HCT116 (cell line): ENCODE measurements at regions not wholly inside any gene's neighbourhood (a gene's known extent, or its start where the extent isn't known, plus 50 kb on each side); places are given as distances from the start of the nearest gene placed in this dataset.

Experiments
- ATAC-seq: fragments of 200-7000 bp; cut with Tn5 transposase; 2 replicates; pipeline ENCODE4 v1.9.1; 2020; ENCODE audit warnings: mild to moderate bottlenecking, moderate library complexity
- BruUV-seq: library from RNA; stranded (reverse); fragments of 400-500 nt; replicated peaks from 2 replicates; lab custom pipeline; 2021; lab: Mats Ljungman, UMichigan
- CTCF ChIA-PET: fragments of 300-600 bp; sonication (Branson Sonifier 250); formaldehyde crosslinking; loops from one replicate; lab custom pipeline; 2021; ENCODE audit warnings: antibody characterized with exemption; lab: Charles Lee
- POLR2A ChIA-PET: fragments of 300-600, 350-600 bp; sonication (Branson Sonifier 250); formaldehyde crosslinking; loops from one replicate; lab custom pipeline; 2021; ENCODE audit warnings: antibody characterized with exemption; lab: Charles Lee
- RAD21 ChIA-PET, 2 experiments: fragments of 300-600 bp; sonication (Branson Sonifier 250); formaldehyde crosslinking; loops; one replicate each; lab custom pipeline; 2023; ENCODE audit warnings: low total read pairs in 2 of 2; ENCODE audit not compliant: uncharacterized antibody in 2 of 2, unreplicated experiment in 2 of 2, low non-redundant PET in 1 of 2; lab: Charles Lee
- DNase-seq: peaks from one replicate; pipeline ENCODE4 v3.0.0-alpha.2; 2010; ENCODE audit warnings: low read depth, low spot score
- H2AFZ ChIP-seq: fragments of 200-600 bp; shearing (Covaris generic), sonication (generic); 2 replicates; pipeline ENCODE4 v1.6.1; 2017; ENCODE audit warnings: low read depth, mixed run types, mixed read lengths, antibody characterized with exemption, low read length; ENCODE audit not compliant: poor library complexity, severe bottlenecking
- H3K27ac ChIP-seq: 2 replicates; pipeline ENCODE4 v1.5.1; 2012; ENCODE audit warnings: low read depth, low read length
- H3K27me3 ChIP-seq: fragments of 200-600 bp; sonication (generic); 2 replicates; pipeline ENCODE4 v1.6.1; 2016; ENCODE audit warnings: mixed run types, low read length, mixed read lengths; ENCODE audit not compliant: insufficient read depth
- H3K36me3 ChIP-seq, 2 experiments: fragments of 200-500 bp in 1 of 2; fragments of 200-600 bp in 1 of 2; sonication (Bioruptor generic) in 1 of 2; sonication (generic) in 1 of 2; 2 replicates each; pipeline versions ENCODE4 v1.5.1 to v1.6.1; 2014 to 2016; ENCODE audit warnings: low read length in 2 of 2, inconsistent platforms in 1 of 2, mixed read lengths in 1 of 2, mixed run types in 1 of 2; ENCODE audit not compliant: insufficient read depth in 2 of 2, control insufficient read depth in 1 of 2
- H3K4me1 ChIP-seq, 2 experiments: fragments of 200-600 bp in 1 of 2; sonication (generic) in 1 of 2; 2 replicates each; pipeline versions ENCODE4 v1.5.1 to v1.6.1; 2012 to 2017; ENCODE audit warnings: low read length in 2 of 2, inconsistent platforms in 1 of 2, mild to moderate bottlenecking in 1 of 2, mixed read lengths in 1 of 2, mixed run types in 1 of 2, moderate library complexity in 1 of 2; ENCODE audit not compliant: insufficient read depth in 2 of 2, control insufficient read depth in 1 of 2
- H3K4me2 ChIP-seq: fragments of 200-600 bp; sonication (generic); 2 replicates; pipeline ENCODE4 v1.6.1; 2017; ENCODE audit warnings: mixed run types, low read length, mixed read lengths
- H3K4me3 ChIP-seq, 2 experiments: fragments of 200-600 bp in 1 of 2; sonication (generic) in 1 of 2; replicated peaks in 1 of 2; 2 replicates each; pipeline ENCODE4 v1.5.1; 2011 to 2016; ENCODE audit warnings: low read length in 2 of 2, control low read depth in 1 of 2, low read depth in 1 of 2, mild to moderate bottlenecking in 1 of 2, mixed read lengths in 1 of 2, mixed run types in 1 of 2
- H3K79me2 ChIP-seq: fragments of 200-600 bp; sonication (generic); 2 replicates; pipeline ENCODE4 v1.6.1; 2017; ENCODE audit warnings: mild to moderate bottlenecking, mixed run types, low read length, moderate library complexity, mixed read lengths; ENCODE audit not compliant: insufficient read depth
- H3K9ac ChIP-seq: fragments of 200-600 bp; sonication (generic); 2 replicates; pipeline ENCODE4 v1.6.1; 2016; ENCODE audit warnings: low read length, mixed read lengths
- H3K9me2 ChIP-seq: fragments of 200-600 bp; sonication (generic), shearing (Covaris generic); 2 replicates; pipeline ENCODE4 v1.6.1; 2017; ENCODE audit warnings: mixed run types, mild to moderate bottlenecking, moderate library complexity; ENCODE audit not compliant: insufficient read depth
- H3K9me3 ChIP-seq, 2 experiments: fragments of 200-500 bp in 1 of 2; fragments of 200-600 bp in 1 of 2; sonication (Bioruptor generic) in 1 of 2; sonication (generic) in 1 of 2; 2 replicates each; pipeline ENCODE4 v1.6.1; 2014 to 2017; ENCODE audit warnings: low read length in 2 of 2, mixed read lengths in 2 of 2, inconsistent platforms in 1 of 2, low read depth in 1 of 2, mild to moderate bottlenecking in 1 of 2, mixed run types in 1 of 2, moderate library complexity in 1 of 2; ENCODE audit not compliant: control insufficient read depth in 1 of 2, insufficient read depth in 1 of 2
- H4K20me1 ChIP-seq: fragments of 200-600 bp; sonication (generic), shearing (Covaris generic); 2 replicates; pipeline ENCODE4 v1.6.1; 2017; ENCODE audit warnings: mixed run types, mild to moderate bottlenecking, moderate library complexity; ENCODE audit not compliant: insufficient read depth
- CBX3 ChIP-seq: IDR thresholded peaks from 2 replicates; pipeline ENCODE4 v1.6.1; 2012; ENCODE audit warnings: low read depth
- CEBPB ChIP-seq: IDR thresholded peaks from 2 replicates; pipeline ENCODE4 v1.6.1; 2012; ENCODE audit warnings: low read depth
- EGR1 ChIP-seq: IDR thresholded peaks from 2 replicates; pipeline ENCODE4 v1.6.1; 2012; ENCODE audit warnings: low read depth
- EZH2phosphoT487 ChIP-seq: fragments of 200-600 bp; IDR thresholded peaks from 2 replicates; pipeline ENCODE4 v1.6.1; 2018; ENCODE audit warnings: antibody characterized with exemption, borderline replicate concordance
- FOSL1 ChIP-seq: IDR thresholded peaks from 2 replicates; pipeline ENCODE4 v1.6.1; 2012; ENCODE audit warnings: low read depth
- POLR2A ChIP-seq: IDR thresholded peaks from 2 replicates; pipeline ENCODE4 v1.7.0; 2011; ENCODE audit warnings: borderline replicate concordance; ENCODE audit not compliant: insufficient read depth, insufficient read length; ENCODE audit errors: extremely low read depth
- POLR2AphosphoS5 ChIP-seq: IDR thresholded peaks from 2 replicates; pipeline ENCODE4 v1.6.1; 2011; ENCODE audit warnings: mild to moderate bottlenecking, low read depth, low read length, moderate library complexity
- SIN3A ChIP-seq: IDR thresholded peaks from 2 replicates; pipeline ENCODE4 v1.6.1; 2012; ENCODE audit warnings: low read depth
- TCF7L2 ChIP-seq: IDR thresholded peaks from 2 replicates; pipeline ENCODE4 v1.7.0; 2011; ENCODE audit warnings: borderline replicate concordance, inconsistent platforms; ENCODE audit not compliant: insufficient read depth, insufficient read length; ENCODE audit errors: extremely low read depth
- YY1 ChIP-seq: IDR thresholded peaks from 2 replicates; pipeline ENCODE4 v1.6.1; 2011; ENCODE audit warnings: low read length, low read depth, moderate library complexity, mild to moderate bottlenecking; ENCODE audit not compliant: insufficient replicate concordance; ENCODE audit errors: extremely low read depth
- ZBTB33 ChIP-seq: IDR thresholded peaks from 2 replicates; pipeline ENCODE4 v1.6.1; 2011; ENCODE audit warnings: mild to moderate bottlenecking, low read length, moderate library complexity; ENCODE audit not compliant: insufficient replicate concordance; ENCODE audit errors: extremely low read depth
- ZNF274 ChIP-seq: fragments of 200-500 bp; sonication (Bioruptor generic); IDR thresholded peaks from 2 replicates; pipeline ENCODE4 v1.6.1; 2014; ENCODE audit warnings: mild to moderate bottlenecking, low read depth, low read length, inconsistent platforms
- intact Hi-C: fragments of 100-400 bp; cut with micrococcal nuclease; formaldehyde crosslinking; loops from 2 replicates; pipeline ENCODE4 v1.10.0; 2022

GRCh38 chr6:102942206-102942605 is 1548.7 kb downstream of the GRIK2 start:
- TF ChIP-seq YY1 (no peak), EZH2phosphoT487 (no peak), POLR2AphosphoS5 (no peak), CEBPB (no peak), CBX3 (no peak), FOSL1 (no peak), ZNF274 (no peak), EGR1 (no peak), TCF7L2 (no peak), SIN3A (no peak), POLR2A (no peak), ZBTB33 (no peak)
- Histone ChIP-seq H2AFZ (no peak overlapping the region), H3K4me1 (no peaks in the 10 kb centered on the region), H3K36me3 (no peaks in the 10 kb centered on the region), H3K9ac (no peak overlapping the region), H3K79me2 (no peaks in the 10 kb centered on the region), H3K9me3 (no peaks in the 10 kb centered on the region), H3K9me2 (no peaks in the 10 kb centered on the region), H3K4me3 (no peak overlapping the region), H3K27ac (no peak overlapping the region), H3K27me3 (no peaks in the 10 kb centered on the region), H4K20me1 (no peaks in the 10 kb centered on the region), H3K4me2 (no peak overlapping the region)
- DNase-seq (no peak), ATAC-seq (no peak)
- no TSS peak for BruUV-seq
- ChIA-PET CTCF (no interaction called here), RAD21 (no interaction called here), POLR2A (no interaction called here)
- intact Hi-C loops: no loop called here
